SK-N-SH (cell line): ENCODE measurements at regions not wholly inside any gene's neighbourhood (a gene's known extent, or its start where the extent isn't known, plus 50 kb on each side); places are given as distances from the start of the nearest gene placed in this dataset.

ENCODE experiments used
- EP300 ChIP-seq, 2 experiments: IDR thresholded peaks; 2 replicates each; pipeline versions ENCODE4 v1.4.0 to v1.6.1; 2012; ENCODE audit warnings: borderline replicate concordance in 1 of 2, low read depth in 1 of 2, low read length in 1 of 2
- MXI1 ChIP-seq: IDR thresholded peaks from 2 replicates; pipeline ENCODE4 v1.6.1; 2012; ENCODE audit warnings: mild to moderate bottlenecking, low read depth, low read length, improper control_type of control experiment
- POLR2AphosphoS5 ChIP-seq: IDR thresholded peaks from 2 replicates; pipeline ENCODE4 v1.6.1; 2012; ENCODE audit warnings: low read depth, low read length
- RAD21 ChIP-seq: IDR thresholded peaks from 2 replicates; pipeline ENCODE4 v1.6.1; 2012; ENCODE audit warnings: mild to moderate bottlenecking, low read length
- TAF1 ChIP-seq: IDR thresholded peaks from 2 replicates; pipeline ENCODE4 v1.6.1; 2012; ENCODE audit warnings: low read depth, mild to moderate bottlenecking, low read length, moderate library complexity, borderline replicate concordance
- USF2 ChIP-seq: fragments of 150-350 bp; IDR thresholded peaks from 2 replicates; pipeline ENCODE4 v1.6.1; 2017; ENCODE audit warnings: antibody characterized with exemption, low read length, low read depth, borderline replicate concordance
- TF ChIP-seq, protein P1 (sequence below): fragments of 200-600 bp; sonication (generic); IDR thresholded peaks from 2 replicates; pipeline ENCODE4 v1.6.1; 2017; ENCODE audit warnings: antibody characterized with exemption, mild to moderate bottlenecking, moderate library complexity
- TF ChIP-seq, protein P2 (sequence below): IDR thresholded peaks from 2 replicates; pipeline ENCODE4 v1.4.0; 2012; ENCODE audit warnings: low read depth, borderline replicate concordance

- TF ChIP-seq, protein P1, sequence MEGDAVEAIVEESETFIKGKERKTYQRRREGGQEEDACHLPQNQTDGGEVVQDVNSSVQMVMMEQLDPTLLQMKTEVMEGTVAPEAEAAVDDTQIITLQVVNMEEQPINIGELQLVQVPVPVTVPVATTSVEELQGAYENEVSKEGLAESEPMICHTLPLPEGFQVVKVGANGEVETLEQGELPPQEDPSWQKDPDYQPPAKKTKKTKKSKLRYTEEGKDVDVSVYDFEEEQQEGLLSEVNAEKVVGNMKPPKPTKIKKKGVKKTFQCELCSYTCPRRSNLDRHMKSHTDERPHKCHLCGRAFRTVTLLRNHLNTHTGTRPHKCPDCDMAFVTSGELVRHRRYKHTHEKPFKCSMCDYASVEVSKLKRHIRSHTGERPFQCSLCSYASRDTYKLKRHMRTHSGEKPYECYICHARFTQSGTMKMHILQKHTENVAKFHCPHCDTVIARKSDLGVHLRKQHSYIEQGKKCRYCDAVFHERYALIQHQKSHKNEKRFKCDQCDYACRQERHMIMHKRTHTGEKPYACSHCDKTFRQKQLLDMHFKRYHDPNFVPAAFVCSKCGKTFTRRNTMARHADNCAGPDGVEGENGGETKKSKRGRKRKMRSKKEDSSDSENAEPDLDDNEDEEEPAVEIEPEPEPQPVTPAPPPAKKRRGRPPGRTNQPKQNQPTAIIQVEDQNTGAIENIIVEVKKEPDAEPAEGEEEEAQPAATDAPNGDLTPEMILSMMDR, result no peak
- TF ChIP-seq RAD21, result no peak
- TF ChIP-seq MXI1, result no peak
- no peak for TF ChIP-seq EP300 (IDR thresholded peaks at IDR 0.05; ENCODE audit: borderline replicate concordance in 1 of 2, low read depth in 1 of 2, low read length in 1 of 2)
- TF ChIP-seq, protein P2, sequence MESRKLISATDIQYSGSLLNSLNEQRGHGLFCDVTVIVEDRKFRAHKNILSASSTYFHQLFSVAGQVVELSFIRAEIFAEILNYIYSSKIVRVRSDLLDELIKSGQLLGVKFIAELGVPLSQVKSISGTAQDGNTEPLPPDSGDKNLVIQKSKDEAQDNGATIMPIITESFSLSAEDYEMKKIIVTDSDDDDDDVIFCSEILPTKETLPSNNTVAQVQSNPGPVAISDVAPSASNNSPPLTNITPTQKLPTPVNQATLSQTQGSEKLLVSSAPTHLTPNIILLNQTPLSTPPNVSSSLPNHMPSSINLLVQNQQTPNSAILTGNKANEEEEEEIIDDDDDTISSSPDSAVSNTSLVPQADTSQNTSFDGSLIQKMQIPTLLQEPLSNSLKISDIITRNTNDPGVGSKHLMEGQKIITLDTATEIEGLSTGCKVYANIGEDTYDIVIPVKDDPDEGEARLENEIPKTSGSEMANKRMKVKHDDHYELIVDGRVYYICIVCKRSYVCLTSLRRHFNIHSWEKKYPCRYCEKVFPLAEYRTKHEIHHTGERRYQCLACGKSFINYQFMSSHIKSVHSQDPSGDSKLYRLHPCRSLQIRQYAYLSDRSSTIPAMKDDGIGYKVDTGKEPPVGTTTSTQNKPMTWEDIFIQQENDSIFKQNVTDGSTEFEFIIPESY, result no peak
- TF ChIP-seq POLR2AphosphoS5, result no peak
- no peak for TF ChIP-seq TAF1
- no peak for TF ChIP-seq USF2
Observed at GRCh38 chr5:63825984-63826383, 136.3 kb downstream of the HTR1A start.
